Upper lobe of right lung (tissue), 1 donor: ENCODE measurements at regions not wholly inside any gene's neighbourhood (a gene's known extent, or its start where the extent isn't known, plus 50 kb on each side); places are given as distances from the start of the nearest gene placed in this dataset.

Experiments used
- ATAC-seq: fragments of 200-7000 bp; cut with Tn5 transposase; one replicate; pipeline ENCODE4 v1.9.1; 2020; ENCODE audit warnings: mild to moderate bottlenecking, moderate library complexity
- DNase-seq: peaks from one replicate; pipeline ENCODE4 v3.0.0-alpha.2; 2020
- H3K27ac ChIP-seq: fragments of 200-600 bp; one replicate; pipeline ENCODE4 v1.8.0; 2022
- H3K27me3 ChIP-seq: fragments of 200-600 bp; one replicate; pipeline ENCODE4 v1.8.0; 2022; ENCODE audit warnings: mild to moderate bottlenecking
- H3K36me3 ChIP-seq: fragments of 200-600 bp; one replicate; pipeline ENCODE4 v1.8.0; 2022
- H3K4me1 ChIP-seq: fragments of 200-600 bp; one replicate; pipeline ENCODE4 v1.8.0; 2022
- H3K4me3 ChIP-seq: fragments of 200-600 bp; one replicate; pipeline ENCODE4 v1.8.0; 2022; ENCODE audit warnings: mild to moderate bottlenecking
- H3K9me3 ChIP-seq: fragments of 200-600 bp; one replicate; pipeline ENCODE4 v1.8.0; 2022
- CTCF ChIP-seq: fragments of 200-600 bp; IDR thresholded peaks from one replicate; pipeline ENCODE4 v1.8.0; 2022; ENCODE audit warnings: antibody characterized with exemption
- intact Hi-C: fragments of 100-400 bp; cut with DNase I; formaldehyde crosslinking; loops from one replicate; pipeline ENCODE4 v1.11.0; 2022
- donor health status: DM: no; HTN: yes; CAD: no; lungs with severe emphysema.

GRCh38 chr5:27437594-27438200 is 399.3 kb upstream of the CDH9 start:
- H3K27me3 ChIP-seq, result no peaks in the 10 kb centered on the region
- ATAC-seq, result no peak
- intact Hi-C loops, result no loop called here
- no peaks in the 10 kb centered on the region for H3K9me3 ChIP-seq
- H3K36me3 ChIP-seq, result no peaks in the 10 kb centered on the region
- no peak overlapping the region for H3K4me3 ChIP-seq
- DNase-seq, result no peak
- no peak for TF ChIP-seq CTCF
- no peaks in the 10 kb centered on the region for H3K4me1 ChIP-seq
- H3K27ac ChIP-seq, result no peak overlapping the region

- ATAC-seq, result no peak
- no peak for TF ChIP-seq CTCF
- no peaks in the 10 kb centered on the region for H3K27me3 ChIP-seq
Measured at GRCh38 chr5:27434335-27434734, 395.9 kb upstream of the CDH9 start.

GRCh38 chr5:27414099-27414498 is 375.7 kb upstream of the CDH9 start:
- Histone ChIP-seq H3K27me3 (no peaks in the 10 kb centered on the region), H3K36me3 (no peaks in the 10 kb centered on the region), H3K9me3 (no peaks in the 10 kb centered on the region), H3K27ac (no peak overlapping the region), H3K4me1 (no peaks in the 10 kb centered on the region), H3K4me3 (no peak overlapping the region)
- intact Hi-C loops, result no loop called here
- TF ChIP-seq CTCF, result no peak
- no peak for DNase-seq
- no peak for ATAC-seq

More at GRCh38 chr5:27434335-27434734, 395.9 kb upstream of the CDH9 start:
- no peak for DNase-seq
- intact Hi-C loops, result no loop called here
- H3K9me3 ChIP-seq, result no peaks in the 10 kb centered on the region
- no peak overlapping the region for H3K4me3 ChIP-seq
- H3K4me1 ChIP-seq, result no peaks in the 10 kb centered on the region
- no peak overlapping the region for H3K27ac ChIP-seq
- no peaks in the 10 kb centered on the region for H3K36me3 ChIP-seq

GRCh38 chr5:27412384-27412783 is 374.0 kb upstream of the CDH9 start:
- ATAC-seq (no peak), DNase-seq (no peak)
- no peaks in the 10 kb centered on the region for H3K9me3 ChIP-seq
- intact Hi-C loops, result no loop called here
- TF ChIP-seq CTCF, result no peak
- no peak overlapping the region for H3K27ac ChIP-seq
- no peaks in the 10 kb centered on the region for H3K36me3 ChIP-seq
- H3K4me1 ChIP-seq, result no peaks in the 10 kb centered on the region
- H3K4me3 ChIP-seq, result no peak overlapping the region
- no peaks in the 10 kb centered on the region for H3K27me3 ChIP-seq

- intact Hi-C loops, result no loop called here
- ATAC-seq, result no peak
- no peak overlapping the region for H3K27ac ChIP-seq
- H3K27me3 ChIP-seq, result no peaks in the 10 kb centered on the region
- no peaks in the 10 kb centered on the region for H3K36me3 ChIP-seq
- TF ChIP-seq CTCF, result no peak
- DNase-seq, result no peak
- H3K9me3 ChIP-seq, result no peaks in the 10 kb centered on the region
- no peak overlapping the region for H3K4me3 ChIP-seq
- H3K4me1 ChIP-seq, result no peaks in the 10 kb centered on the region
Measured at GRCh38 chr5:27406020-27406419, 367.6 kb upstream of the CDH9 start.
